ENCODE measurements at regions not wholly inside any gene's neighbourhood (a gene's known extent, or its start where the extent isn't known, plus 50 kb on each side); places are given as distances from the start of the nearest gene placed in this dataset.

DNA sequence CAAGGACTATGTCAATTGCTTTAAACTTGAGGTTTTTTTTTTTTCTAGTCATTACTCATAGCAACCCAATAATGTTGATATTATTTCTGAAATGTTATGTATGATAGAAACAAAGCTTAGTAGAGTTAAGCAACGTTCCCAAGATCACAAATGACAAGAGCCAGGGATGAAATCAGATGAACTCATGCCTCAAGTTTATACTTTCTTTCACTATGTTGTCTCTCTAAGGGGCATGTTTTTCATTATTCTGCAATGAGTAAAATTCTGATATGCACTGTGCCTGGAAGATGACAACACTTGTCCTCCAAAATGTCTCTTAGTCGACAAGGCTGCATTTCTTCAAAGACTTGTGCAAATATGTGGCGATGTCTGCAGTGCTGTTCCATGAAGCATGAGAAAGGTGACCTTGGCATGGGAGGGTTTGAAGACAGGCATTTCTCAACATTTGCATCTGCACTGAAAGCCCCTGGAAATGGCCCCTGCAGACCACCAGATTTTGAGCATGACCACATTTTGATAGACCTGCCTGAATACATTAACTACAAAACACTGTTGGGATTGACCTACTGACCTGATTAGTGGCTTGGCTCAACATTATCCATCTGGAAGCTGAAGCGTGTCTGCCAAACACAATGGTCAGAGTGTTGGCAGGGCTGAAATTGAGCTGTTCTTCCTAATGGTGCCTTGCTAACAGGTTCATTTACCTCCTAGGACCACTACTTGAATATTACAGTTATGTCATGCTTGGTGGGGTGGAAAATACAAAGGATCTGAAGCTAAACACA is 1027.5 kb downstream of the CDH11 start:
- Histone ChIP-seq H3K79me2 (replicated peaks; ENCODE audit: insufficient read depth, low read length) (no peaks in the 10 kb centered on the region), H3K27me3 (ENCODE audit: insufficient read depth, low read depth, low read length) (no peaks in the 10 kb centered on the region), H3K27ac (ENCODE audit: low read length) (no peak overlapping the region), H2AFZ (ENCODE audit: low read depth, low read length) (no peak overlapping the region), H3K36me3 (ENCODE audit: insufficient read depth, low read length) (no peaks in the 10 kb centered on the region), H4K20me1 (ENCODE audit: insufficient read depth) (no peaks in the 10 kb centered on the region), H3K9ac (ENCODE audit: low read length) (no peak overlapping the region), H3K4me2 (ENCODE audit: low read length) (no peak overlapping the region), H3K9me3 (ENCODE audit: low read length) (no peaks in the 10 kb centered on the region), H3F3A (ENCODE audit: insufficient read depth, low read length, poor library complexity, severe bottlenecking) (no peaks in the 10 kb centered on the region), H3K9me2 (ENCODE audit: insufficient read depth, low read length) (no peaks in the 10 kb centered on the region), H3K4me3 (ENCODE audit: low read length) (no peak overlapping the region)
- TF ChIP-seq, protein P1, sequence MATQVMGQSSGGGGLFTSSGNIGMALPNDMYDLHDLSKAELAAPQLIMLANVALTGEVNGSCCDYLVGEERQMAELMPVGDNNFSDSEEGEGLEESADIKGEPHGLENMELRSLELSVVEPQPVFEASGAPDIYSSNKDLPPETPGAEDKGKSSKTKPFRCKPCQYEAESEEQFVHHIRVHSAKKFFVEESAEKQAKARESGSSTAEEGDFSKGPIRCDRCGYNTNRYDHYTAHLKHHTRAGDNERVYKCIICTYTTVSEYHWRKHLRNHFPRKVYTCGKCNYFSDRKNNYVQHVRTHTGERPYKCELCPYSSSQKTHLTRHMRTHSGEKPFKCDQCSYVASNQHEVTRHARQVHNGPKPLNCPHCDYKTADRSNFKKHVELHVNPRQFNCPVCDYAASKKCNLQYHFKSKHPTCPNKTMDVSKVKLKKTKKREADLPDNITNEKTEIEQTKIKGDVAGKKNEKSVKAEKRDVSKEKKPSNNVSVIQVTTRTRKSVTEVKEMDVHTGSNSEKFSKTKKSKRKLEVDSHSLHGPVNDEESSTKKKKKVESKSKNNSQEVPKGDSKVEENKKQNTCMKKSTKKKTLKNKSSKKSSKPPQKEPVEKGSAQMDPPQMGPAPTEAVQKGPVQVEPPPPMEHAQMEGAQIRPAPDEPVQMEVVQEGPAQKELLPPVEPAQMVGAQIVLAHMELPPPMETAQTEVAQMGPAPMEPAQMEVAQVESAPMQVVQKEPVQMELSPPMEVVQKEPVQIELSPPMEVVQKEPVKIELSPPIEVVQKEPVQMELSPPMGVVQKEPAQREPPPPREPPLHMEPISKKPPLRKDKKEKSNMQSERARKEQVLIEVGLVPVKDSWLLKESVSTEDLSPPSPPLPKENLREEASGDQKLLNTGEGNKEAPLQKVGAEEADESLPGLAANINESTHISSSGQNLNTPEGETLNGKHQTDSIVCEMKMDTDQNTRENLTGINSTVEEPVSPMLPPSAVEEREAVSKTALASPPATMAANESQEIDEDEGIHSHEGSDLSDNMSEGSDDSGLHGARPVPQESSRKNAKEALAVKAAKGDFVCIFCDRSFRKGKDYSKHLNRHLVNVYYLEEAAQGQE (IDR thresholded peaks at IDR 0.05; ENCODE audit: borderline replicate concordance), result no peak
- TF ChIP-seq EZH2 (IDR thresholded peaks at IDR 0.05; ENCODE audit: borderline replicate concordance, insufficient read depth, low read length, poor library complexity, severe bottlenecking), result no peak
- no peak for TF ChIP-seq POLR2AphosphoS5 (IDR thresholded peaks at IDR 0.05)
- TF ChIP-seq MXI1 (conservative IDR thresholded peaks at IDR 0.05; ENCODE audit: poor library complexity, severe bottlenecking), result no peak
- no peak for TF ChIP-seq SMC3 (conservative IDR thresholded peaks at IDR 0.05; ENCODE audit: poor library complexity)
- no peak for TF ChIP-seq TAF1 (IDR thresholded peaks at IDR 0.05; ENCODE audit: low read depth)
- no peak for TF ChIP-seq RAD21 (conservative IDR thresholded peaks at IDR 0.05)

DNA sequence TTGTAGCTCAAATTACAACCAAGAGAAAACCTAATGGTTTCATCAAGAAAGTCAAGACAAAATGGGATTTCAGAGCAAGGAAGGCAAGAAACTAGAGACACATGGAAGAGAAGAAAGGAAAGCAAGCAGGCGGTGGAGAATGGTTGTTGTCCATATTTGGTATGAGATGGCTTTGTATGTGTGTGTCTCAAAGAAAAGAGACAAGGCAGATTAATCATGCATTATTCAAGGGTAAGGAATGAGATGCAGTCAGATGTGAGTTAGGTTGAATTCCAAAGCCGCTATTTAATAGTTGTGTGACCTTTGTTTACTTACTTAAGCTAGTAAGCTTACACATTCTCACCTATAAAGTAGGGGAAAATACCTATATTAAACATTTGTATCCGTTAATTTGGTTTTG is 1029.6 kb downstream of the CDH11 start:
- no peak overlapping the region for H3K4me2 ChIP-seq (ENCODE audit: low read length)
- H3K36me3 ChIP-seq (ENCODE audit: insufficient read depth, low read length), result no peaks in the 10 kb centered on the region

More for the DNA sequence above, 1029.6 kb downstream of the CDH11 start:
- TF ChIP-seq POLR2AphosphoS5 (IDR thresholded peaks at IDR 0.05) (no peak), EZH2 (IDR thresholded peaks at IDR 0.05; ENCODE audit: borderline replicate concordance, insufficient read depth, low read length, poor library complexity, severe bottlenecking) (no peak), EP300 (conservative IDR thresholded peaks at IDR 0.05; ENCODE audit: poor library complexity, severe bottlenecking) (no peak), SMC3 (conservative IDR thresholded peaks at IDR 0.05; ENCODE audit: poor library complexity) (no peak), RAD21 (conservative IDR thresholded peaks at IDR 0.05) (no peak), MXI1 (conservative IDR thresholded peaks at IDR 0.05; ENCODE audit: poor library complexity, severe bottlenecking) (no peak), TAF1 (IDR thresholded peaks at IDR 0.05; ENCODE audit: low read depth) (no peak)
- TF ChIP-seq, protein P2, sequence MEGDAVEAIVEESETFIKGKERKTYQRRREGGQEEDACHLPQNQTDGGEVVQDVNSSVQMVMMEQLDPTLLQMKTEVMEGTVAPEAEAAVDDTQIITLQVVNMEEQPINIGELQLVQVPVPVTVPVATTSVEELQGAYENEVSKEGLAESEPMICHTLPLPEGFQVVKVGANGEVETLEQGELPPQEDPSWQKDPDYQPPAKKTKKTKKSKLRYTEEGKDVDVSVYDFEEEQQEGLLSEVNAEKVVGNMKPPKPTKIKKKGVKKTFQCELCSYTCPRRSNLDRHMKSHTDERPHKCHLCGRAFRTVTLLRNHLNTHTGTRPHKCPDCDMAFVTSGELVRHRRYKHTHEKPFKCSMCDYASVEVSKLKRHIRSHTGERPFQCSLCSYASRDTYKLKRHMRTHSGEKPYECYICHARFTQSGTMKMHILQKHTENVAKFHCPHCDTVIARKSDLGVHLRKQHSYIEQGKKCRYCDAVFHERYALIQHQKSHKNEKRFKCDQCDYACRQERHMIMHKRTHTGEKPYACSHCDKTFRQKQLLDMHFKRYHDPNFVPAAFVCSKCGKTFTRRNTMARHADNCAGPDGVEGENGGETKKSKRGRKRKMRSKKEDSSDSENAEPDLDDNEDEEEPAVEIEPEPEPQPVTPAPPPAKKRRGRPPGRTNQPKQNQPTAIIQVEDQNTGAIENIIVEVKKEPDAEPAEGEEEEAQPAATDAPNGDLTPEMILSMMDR (IDR thresholded peaks at IDR 0.05; ENCODE audit: poor library complexity, severe bottlenecking), result no peak
- TF ChIP-seq, protein P1 (IDR thresholded peaks at IDR 0.05; ENCODE audit: borderline replicate concordance), result no peak
- no peaks in the 10 kb centered on the region for H3K79me2 ChIP-seq (replicated peaks; ENCODE audit: insufficient read depth, low read length)
- no peak overlapping the region for H2AFZ ChIP-seq (ENCODE audit: low read depth, low read length)
- H3F3A ChIP-seq (ENCODE audit: insufficient read depth, low read length, poor library complexity, severe bottlenecking), result no peaks in the 10 kb centered on the region
- no peaks in the 10 kb centered on the region for H3K9me2 ChIP-seq (ENCODE audit: insufficient read depth, low read length)
- no peak overlapping the region for H3K9ac ChIP-seq (ENCODE audit: low read length)
- peak overlapping the region; percentile 37 for H3K27ac ChIP-seq (ENCODE audit: low read length)
- no peaks in the 10 kb centered on the region for H4K20me1 ChIP-seq (ENCODE audit: insufficient read depth)
- H3K9me3 ChIP-seq (ENCODE audit: low read length), result no peaks in the 10 kb centered on the region
- H3K27me3 ChIP-seq (ENCODE audit: insufficient read depth, low read depth, low read length), result no peaks in the 10 kb centered on the region
- H3K4me3 ChIP-seq (ENCODE audit: low read length), result no peak overlapping the region
